ENCODE measurements at regions not wholly inside any gene's neighbourhood (a gene's known extent, or its start where the extent isn't known, plus 50 kb on each side); places are given as distances from the start of the nearest gene placed in this dataset.

DNA sequence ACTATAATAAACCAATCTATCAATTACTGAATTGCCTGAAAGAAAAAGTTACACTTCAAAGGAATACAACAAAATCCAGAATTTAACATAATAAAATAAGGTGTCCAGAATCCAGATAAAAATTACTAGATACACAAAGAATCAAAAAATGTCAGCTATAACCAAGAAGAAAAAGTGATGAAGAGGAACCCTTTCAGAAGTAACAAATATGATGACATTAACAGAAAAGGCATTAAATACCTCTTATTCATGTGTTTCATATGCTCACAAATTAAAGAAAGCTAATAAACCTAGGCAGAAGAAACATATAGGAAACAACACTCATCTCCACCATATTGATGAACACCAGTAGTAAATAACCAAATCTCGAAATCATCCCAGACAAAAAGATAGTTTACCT is 722.8 kb downstream of the ADCYAP1 start:
- TF ChIP-seq, protein P1, sequence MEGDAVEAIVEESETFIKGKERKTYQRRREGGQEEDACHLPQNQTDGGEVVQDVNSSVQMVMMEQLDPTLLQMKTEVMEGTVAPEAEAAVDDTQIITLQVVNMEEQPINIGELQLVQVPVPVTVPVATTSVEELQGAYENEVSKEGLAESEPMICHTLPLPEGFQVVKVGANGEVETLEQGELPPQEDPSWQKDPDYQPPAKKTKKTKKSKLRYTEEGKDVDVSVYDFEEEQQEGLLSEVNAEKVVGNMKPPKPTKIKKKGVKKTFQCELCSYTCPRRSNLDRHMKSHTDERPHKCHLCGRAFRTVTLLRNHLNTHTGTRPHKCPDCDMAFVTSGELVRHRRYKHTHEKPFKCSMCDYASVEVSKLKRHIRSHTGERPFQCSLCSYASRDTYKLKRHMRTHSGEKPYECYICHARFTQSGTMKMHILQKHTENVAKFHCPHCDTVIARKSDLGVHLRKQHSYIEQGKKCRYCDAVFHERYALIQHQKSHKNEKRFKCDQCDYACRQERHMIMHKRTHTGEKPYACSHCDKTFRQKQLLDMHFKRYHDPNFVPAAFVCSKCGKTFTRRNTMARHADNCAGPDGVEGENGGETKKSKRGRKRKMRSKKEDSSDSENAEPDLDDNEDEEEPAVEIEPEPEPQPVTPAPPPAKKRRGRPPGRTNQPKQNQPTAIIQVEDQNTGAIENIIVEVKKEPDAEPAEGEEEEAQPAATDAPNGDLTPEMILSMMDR (IDR thresholded peaks at IDR 0.05; ENCODE audit: control insufficient read depth, extremely low read depth, insufficient read depth): no peak
- H3K4me3 ChIP-seq (ENCODE audit: low read depth, low read length): no peak overlapping the region
- DNase-seq (ENCODE audit: low read depth): no peak

DNA sequence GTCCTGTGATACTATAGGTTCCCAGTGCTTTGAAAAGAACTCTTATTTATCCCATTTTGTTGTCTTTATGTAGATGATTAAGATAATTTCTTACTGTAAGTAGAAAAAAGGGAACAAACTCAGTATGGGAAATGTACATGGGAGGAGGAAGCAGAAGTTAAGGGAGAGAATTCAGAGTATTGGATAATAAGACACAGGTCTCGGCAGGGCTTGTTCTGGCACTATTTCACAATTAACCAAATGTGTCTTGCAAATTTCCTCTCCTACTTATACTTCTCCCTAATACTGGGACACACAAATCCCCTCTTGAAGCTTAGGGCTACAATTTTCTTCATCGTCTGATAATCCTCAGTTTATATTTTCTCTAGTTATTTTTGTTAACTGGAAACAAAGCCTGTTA is 744.0 kb downstream of the ADCYAP1 start:
- TF ChIP-seq, protein P1 (IDR thresholded peaks at IDR 0.05; ENCODE audit: control insufficient read depth, extremely low read depth, insufficient read depth): no peak
- no peak for DNase-seq (ENCODE audit: low read depth)
- H3K4me3 ChIP-seq (ENCODE audit: low read depth, low read length): no peak overlapping the region

DNA sequence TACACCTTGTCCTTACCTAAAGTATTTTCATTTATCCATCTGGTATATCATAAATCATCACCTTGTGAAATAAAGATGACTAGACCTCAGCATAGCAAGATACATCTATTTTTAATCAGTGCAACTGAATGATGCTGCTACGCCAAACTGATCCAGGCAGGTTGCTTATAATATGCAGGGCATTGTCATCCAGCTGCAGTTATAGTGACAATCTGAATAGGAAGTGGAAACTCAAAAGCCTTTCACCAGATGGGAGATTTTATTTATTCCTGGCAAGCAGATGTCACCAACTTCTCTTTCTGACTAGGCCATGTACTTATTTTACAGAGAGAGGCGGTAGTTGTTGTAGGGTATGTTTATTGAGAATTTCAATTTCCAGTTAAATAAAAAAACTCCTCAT is 747.3 kb downstream of the ADCYAP1 start:
- TF ChIP-seq, protein P1 (IDR thresholded peaks at IDR 0.05; ENCODE audit: control insufficient read depth, extremely low read depth, insufficient read depth): no peak
- no peak for DNase-seq (ENCODE audit: low read depth)
- H3K4me3 ChIP-seq (ENCODE audit: low read depth, low read length): no peak overlapping the region

DNA sequence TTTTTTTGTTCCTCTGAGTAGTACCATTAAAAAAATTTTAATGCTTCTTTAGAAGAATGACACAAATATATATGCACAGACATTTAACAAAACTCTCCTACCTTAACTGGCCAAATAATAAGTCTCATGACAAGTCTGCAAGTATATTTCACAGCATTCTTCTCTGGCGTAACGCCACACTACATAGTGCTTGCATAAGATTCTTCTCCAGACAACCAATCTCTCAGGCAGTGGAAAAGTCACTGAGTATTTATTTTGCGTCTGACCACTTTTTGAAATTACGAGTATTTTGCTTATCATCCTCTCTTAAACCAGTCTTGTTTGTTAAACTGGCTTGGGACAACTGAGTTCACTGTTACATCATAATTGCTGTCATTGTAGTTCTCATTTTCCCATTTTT is 749.2 kb downstream of the ADCYAP1 start:
- DNase-seq (ENCODE audit: low read depth): peak; percentile 14
- H3K4me3 ChIP-seq (ENCODE audit: low read depth, low read length): no peak overlapping the region
- TF ChIP-seq, protein P1 (IDR thresholded peaks at IDR 0.05; ENCODE audit: control insufficient read depth, extremely low read depth, insufficient read depth): no peak

DNA sequence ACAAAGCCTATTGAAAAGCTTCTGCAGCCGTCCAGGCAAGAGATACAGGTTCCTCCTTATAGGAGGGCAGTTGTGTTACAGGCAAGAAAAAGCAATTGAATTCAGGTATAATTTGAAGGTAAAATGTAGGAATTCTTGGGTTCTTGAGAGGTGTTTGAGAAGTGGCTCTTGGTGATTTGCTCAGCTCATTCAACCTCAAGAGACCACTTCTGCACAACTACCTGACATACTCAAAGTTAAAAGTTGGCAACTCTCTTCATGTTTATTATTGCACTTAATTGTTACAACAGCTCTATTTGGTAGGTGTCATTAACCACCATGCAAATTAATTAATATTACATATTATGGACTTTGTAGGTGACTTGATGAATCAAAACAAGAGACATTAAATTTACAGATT is 753.2 kb downstream of the ADCYAP1 start:
- DNase-seq (ENCODE audit: low read depth): no peak
- H3K4me3 ChIP-seq (ENCODE audit: low read depth, low read length): no peak overlapping the region
- TF ChIP-seq, protein P1 (IDR thresholded peaks at IDR 0.05; ENCODE audit: control insufficient read depth, extremely low read depth, insufficient read depth): no peak

DNA sequence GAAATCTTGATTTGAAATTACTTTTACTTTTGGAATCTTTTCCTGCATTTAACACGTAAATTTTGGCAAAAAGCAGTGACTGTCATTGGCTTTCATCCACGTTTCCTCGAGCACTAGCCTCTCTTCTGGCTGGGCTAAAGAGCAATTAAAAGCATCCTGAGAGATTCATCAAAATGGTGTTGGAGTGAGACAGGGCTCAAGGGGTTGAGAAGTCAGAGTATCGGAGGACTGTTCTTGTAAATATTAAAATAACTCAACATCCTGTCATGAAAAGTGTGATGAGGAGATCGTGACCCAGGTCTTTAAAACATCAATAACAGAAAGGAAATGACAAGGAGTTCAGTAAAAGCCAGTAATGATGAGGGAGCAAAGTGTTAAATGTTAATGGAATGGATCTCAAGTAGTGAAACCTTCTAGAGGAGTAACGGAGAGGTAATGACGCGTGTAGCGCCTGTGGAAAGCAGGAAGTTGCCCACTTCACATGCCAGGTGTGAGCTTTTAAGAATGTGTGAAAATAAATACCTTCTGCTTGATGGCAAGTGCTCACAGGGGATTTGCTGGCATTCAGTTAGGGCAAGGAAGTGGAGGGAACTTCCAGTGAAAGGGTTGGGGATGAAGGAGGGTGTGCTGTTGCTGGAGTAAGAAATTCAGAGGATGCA is 754.4 kb downstream of the ADCYAP1 start:
- TF ChIP-seq, protein P1 (IDR thresholded peaks at IDR 0.05; ENCODE audit: control insufficient read depth, extremely low read depth, insufficient read depth): no peak
- no peak for DNase-seq (ENCODE audit: low read depth)
- no peak overlapping the region for H3K4me3 ChIP-seq (ENCODE audit: low read depth, low read length)
